GM18502 (cell line): ENCODE measurements at regions not wholly inside any gene's neighbourhood (a gene's known extent, or its start where the extent isn't known, plus 50 kb on each side); places are given as distances from the start of the nearest gene placed in this dataset.

ENCODE experiments used
- ATAC-seq: cut with Tn5 transposase; IDR thresholded peaks from one replicate; pipeline ENCODE4 v1.9.1; 2021; ENCODE audit warnings: mild to moderate bottlenecking; ENCODE audit not compliant: unreplicated experiment, poor library complexity

GRCh38 chr14:101508948-101509729 is 52.2 kb upstream of the DIO3 start:
- ATAC-seq: no peak

- no peak for ATAC-seq
These were observed 51.4 kb upstream of the DIO3 start for GRCh38 chr14:101509730-101510371.

- no peak for ATAC-seq
These were observed 50.1 kb upstream of the DIO3 start for GRCh38 chr14:101511199-101511598.
